NCI-H526 treated with DMSO at 0.1 percent for 48 hours (cell line): ENCODE measurements at regions not wholly inside any gene's neighbourhood (a gene's known extent, or its start where the extent isn't known, plus 50 kb on each side); places are given as distances from the start of the nearest gene placed in this dataset.
"Not testable (repeated sequence)": the region's sequence is repeated elsewhere in the genome, so short reads cannot be mapped to it uniquely, and the experiment has no call there.

Experiments used
- DNase-seq: peaks from one replicate; lab custom pipeline; 2025; lab: John Stamatoyannopoulos, UW

DNA sequence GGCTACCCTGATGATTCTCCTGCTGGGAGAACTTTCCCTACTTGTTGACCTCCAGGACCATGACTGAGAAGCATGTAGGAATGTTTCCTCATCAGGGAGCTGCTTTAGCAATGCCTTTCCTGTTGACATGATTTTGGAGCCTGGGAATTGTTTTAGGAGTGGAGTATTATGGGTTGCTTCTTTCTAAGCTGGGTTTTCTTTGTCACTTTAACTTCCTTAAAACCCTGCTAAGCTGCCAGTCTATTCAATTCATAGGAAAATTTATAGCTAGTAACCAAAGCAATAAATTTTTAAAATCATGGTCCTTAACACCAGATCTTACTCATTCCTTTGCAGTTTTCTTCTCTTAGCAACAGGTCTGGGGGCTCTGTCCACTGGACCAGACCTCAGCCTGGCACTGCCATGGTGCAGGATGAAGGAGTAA, 125.6 kb upstream of the TACR1 start:
- no peak for DNase-seq

DNA sequence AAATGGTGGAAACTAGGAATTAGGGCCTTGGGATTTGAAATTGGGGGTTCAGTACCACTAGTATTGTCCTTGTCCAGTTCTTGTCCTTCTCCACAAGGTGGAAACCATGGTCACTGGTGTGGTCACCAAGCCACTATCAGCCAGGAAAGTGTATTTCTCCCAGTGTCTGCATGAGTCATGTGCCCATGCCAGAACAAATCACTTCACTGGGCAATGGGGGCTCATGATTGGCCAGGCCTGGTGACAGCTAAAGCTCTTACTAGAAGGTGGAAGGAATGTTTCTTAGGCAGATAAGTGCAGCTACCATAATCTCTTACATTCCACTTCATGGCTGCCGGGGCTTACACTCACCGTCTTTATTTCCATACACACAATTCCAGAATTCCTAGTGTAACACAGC, 124.8 kb upstream of the TACR1 start:
- no peak for DNase-seq

DNA sequence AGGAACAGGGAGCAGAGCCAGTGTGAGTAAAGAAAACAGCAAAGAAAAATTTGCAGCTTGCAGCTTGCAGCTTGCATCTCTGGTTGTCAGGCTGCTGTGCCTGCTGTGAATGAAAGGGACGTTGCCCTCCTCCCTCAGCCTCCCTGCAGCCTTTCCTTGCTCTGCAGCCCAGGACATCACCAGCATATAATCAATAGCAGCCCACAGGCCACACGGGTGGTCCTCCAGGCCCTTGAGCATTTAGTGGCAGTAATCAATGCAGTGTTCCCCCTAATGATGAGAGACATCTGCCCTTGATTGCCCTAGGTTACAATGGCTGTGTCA, 122.2 kb upstream of the TACR1 start:
- no peak for DNase-seq

DNA sequence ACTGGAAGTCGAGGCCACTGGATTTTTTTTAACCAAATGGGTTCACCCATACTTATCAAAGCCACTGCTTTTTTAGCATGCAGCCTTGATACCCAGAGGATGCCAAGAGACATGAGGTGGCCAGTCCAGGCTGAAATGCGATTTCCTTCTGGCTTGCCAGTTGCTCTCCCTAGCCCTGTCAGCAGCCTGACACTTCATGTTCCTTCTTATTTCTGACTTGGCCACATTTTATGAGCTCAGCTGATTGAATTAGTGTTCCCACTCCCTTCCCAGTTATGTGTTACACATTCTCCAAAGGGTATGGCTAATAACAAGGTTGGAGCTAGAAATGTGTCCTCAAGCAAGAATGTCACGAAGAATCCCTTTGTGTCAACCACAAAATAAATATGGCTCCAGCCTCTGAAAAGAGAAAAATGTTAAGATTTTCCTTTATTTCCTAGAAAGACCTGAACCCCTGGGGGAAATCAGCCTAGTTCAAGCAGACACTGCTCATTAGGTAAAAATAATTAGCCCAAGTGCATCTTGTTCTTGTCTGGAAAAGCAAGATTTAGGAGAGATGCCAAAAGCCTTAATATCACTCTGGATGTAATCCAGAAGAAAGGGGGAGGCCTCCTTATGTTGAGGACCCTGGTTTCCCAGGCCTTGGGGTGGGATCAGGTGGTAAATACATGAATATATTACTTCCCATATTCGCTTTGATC, 121.7 kb upstream of the TACR1 start:
- DNase-seq, result no peak

DNA sequence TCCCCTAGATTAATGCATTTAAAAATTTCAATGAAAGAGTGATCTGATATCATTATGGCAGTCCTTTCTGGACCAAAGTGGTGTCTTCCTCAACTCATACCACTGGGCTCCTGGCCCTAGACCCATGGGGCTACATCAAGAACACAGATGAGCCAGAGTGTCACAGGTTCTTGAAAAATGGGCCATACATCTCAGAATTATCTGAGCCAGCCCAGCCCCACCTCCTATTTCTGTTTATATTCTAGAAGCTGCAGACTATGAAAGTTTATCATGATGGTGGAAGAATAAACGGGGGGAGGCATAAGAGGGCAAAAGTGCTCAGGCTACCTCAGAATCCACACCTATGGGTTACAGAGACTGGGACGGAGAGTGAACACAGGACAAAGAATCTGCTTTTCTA, 120.6 kb upstream of the TACR1 start:
- DNase-seq, result no peak

DNA sequence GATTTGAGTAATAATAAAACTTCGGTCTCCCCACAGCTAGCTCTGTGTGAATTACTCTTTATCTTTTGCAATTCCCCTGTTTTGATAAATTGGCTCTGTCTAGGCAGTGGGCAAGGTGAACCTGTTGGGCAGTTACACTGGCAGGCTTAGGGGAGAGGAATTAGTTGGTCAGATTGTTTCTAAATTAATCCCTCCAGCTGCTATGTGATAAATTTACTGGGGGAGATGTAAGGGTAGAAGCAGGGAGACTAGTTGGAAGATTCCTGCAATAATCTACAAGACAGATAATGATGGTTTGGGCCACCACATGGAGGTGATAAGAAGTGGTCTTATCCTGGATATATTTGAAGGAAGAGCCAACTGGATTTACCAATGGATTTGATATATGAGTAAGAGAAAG, 118.5 kb upstream of the TACR1 start:
- no peak for DNase-seq

DNA sequence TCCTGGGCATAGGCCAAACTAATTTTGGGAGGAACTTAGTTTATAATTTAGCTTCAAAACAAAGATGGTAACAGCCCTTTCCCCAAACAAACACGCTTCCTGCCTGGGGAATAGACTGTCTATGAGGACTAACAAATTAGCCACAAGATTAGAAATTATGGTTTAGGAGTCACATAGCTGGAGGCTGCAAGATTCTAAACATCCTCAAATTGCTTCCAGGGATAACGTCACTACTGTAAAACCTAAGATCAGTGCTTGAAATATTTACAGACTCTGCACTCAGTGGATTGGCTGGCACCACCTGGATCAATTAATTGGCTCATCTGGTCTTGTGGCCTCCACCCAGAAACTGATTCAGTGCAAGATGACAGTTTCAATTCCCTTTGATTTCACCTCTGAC, 118.0 kb upstream of the TACR1 start:
- DNase-seq, result no peak

DNA sequence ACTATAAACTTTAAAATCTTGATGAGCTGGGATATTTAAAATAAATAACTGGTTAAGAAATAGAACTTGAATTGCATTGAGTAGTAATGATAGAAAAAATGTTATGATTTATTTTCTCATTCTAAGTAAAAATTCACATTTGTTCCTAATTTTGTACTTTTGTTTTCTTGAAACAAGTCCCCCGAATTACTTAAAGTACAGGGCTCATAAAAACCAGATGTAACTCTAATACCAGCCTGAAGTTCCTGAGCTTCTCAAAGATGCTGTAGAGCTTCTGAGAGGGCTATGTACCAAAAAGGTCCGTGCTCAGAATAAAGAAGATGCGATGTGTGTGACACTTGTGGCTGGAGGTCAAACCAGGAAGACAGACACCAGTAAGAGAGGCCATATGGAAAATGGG, 116.1 kb upstream of the TACR1 start:
- no peak for DNase-seq

DNA sequence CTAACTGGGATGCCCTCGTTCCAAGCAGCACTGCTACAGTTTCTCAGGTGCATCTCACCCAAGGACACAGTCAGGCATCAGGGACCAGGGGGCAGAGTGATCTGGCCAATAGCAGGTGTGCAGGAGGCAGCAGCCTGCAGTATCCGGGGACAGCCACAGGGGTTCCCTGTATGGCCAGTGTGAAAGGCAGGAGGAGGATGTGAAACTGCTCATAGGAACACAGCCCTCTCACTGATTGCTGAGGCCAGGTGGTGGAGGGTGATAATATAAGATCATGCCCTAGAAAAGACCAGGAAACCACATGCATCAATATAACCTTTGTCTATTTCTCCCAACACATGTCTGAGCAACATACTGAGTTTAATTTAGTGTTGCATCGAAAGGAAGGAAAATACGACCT, 112.7 kb upstream of the TACR1 start:
- no peak for DNase-seq

DNA sequence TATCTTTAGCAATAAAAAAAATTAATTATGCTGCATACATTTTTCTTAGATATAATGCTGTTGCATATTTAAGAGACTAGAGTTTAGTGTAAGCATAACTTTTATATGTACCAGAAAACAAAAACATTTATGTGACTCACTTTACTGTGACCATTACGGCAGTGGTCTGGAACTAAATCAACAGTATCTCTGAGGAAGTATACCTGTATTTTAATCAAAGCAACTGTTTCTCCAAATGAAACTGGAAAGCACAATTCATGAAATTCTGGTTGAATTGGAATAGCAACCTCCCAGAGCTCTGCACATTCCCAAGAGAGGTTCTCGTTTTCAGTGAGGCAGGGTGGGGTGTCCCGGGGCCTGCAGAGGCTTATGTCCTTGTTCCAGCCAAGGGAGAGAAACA, 112.2 kb upstream of the TACR1 start:
- DNase-seq, result no peak

DNA sequence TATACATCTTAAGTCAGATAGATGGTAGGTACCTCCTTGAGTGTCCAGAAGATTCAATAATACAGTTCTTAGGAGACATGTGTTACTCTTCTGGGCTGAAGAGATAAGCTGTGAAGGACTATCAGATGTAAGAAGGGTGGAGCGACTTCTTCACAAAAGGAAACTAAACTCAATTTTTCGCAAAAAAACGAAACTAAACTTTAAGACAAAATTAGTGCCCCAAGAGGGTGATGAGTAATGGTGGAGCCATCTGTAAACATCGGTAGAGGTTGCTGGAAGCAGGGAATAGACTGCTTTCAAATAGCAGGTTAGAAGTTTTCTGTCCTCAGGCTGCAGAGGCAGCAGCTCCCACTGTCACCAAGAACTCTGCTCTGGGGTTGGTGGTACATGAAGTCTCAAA, 111.6 kb upstream of the TACR1 start:
- no peak for DNase-seq

DNA sequence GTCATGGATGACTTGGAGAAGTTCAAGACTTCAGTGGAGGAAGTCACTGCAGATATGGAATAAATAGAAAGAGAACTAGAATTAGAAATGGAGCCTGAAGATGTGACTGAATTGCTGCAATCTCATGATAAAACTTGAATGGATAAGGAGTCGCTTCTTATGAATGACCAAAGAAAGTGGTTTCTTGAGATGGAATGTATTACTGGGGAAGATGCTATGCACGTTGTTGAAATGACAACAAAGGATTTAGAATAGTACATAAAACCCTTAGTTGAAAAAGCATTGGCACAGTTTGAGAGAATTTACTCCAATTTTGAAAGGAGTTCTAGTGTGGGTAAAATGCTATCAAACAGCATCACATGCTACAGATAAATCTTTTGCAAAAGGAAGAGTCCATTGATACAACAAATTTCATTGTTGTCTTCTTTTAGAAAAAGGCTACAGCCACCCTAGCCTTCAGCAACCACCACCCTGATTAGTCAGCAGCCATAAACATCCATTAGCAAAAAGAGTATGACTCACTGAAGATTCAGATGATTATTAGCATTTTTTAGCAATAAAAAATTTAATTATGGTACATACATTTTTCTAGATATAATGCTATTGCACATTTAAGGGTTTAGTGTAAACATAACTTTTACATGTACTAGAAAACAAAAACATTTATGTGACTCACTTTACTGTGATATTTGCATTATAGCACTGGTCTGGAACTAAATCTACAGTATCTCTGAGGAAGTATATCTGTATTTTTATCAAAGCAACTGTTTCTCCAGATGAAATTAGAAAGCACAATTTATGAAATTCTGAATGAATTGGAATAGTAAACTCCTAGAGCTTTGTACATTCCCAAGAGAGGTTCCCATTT, 110.5 kb upstream of the TACR1 start:
- no peak for DNase-seq

DNA sequence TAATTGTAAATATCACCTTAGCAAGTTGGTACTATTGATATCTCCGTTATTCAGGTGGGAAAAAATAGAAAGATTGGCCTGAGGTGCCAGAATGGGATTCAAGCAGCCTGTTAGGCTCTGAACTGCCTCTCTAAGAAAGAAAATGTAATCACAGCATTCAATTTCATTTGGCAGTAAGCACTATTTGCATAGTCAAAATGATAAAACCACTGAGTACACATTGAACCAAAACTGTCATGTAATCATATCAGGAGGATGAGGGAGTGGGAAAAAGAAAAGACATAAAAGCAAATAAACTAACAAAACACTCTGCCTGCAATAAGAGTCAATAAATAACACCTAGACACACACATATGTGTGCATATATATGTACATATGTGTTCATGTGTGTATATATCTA, 103.9 kb upstream of the TACR1 start:
- peak; percentile 87 for DNase-seq

DNA sequence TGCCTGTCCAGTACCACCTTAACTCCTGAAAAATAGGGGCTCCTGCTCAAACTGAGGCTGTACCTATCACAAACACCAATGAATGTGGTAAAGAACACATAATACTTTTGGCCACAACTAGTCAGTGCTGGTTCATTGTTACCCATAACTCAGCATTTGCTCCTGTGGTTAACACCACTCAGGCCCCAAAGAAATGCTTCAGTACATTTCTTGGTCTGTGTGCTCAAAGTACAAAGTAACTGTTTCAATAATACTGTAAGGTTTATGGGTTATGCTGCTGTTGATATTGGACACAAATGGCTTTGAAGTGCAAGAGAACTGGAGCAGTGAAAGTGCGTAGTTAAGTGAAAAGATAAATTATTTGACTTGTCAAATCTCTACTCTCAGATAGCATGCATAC, 95.0 kb upstream of the TACR1 start:
- no peak for DNase-seq

DNA sequence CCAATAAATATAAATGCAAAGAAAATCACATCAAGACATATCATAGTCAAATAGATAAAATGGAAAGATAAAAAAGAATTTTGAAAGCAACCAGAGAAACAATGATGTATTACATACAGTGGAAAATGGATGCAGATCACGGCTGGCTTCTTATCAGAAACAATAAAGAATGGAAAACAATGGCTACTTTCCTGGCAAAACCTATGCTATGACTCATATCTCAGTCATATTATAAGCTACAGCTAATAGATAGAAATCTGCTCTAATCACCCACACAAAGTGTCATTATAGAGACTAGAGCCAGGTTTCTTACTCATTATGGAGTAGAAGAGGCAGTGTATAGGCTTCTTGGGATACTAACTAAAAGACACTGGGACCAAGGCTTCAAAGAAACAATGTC, 93.5 kb upstream of the TACR1 start:
- DNase-seq, result no peak

DNA sequence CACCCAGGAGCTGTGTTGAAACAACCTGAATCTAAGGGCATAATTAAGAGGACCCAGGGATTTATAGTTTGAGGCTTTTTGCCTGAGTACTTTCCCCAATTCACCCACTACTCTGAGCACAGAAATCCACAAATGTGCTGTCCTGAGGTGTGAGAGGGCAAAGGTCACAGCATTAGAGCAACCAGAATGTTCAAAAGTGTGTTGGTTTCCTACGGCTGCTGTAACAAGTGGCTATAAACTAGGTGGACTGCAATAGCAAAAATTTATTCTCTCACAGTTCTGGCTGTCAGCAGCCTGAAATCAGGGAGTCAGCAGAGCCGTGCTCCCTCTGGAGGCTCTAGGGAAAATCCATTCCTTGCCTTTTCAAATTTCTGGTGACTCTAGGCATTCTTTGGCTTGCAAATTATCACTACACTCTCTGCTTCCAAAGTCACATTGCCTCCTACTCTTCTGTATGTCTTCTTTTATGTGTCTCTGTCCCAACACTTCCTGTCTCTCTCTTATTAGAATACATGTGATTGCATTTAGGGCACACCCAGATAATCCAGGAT, 91.4 kb upstream of the TACR1 start:
- peak; percentile 5 for DNase-seq

DNA sequence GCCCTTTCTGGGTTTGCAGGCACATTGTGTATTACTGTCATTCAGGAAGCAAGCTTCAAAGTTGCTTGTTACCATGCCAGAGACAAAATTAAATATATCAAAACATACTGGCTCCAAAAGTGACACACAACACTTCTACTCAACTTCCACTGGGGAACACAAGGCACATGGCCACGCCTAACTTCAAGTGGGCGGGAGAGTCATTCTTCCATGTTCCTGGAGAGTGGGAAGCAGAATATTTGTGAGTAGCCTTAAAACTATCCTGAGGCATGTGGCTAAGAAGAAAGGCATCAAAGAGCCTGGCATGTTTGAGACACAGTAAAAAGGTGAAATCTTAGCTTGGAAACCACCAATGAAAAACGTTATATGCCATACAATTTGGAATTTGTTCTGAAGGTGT, 90.5 kb upstream of the TACR1 start:
- no peak for DNase-seq

DNA sequence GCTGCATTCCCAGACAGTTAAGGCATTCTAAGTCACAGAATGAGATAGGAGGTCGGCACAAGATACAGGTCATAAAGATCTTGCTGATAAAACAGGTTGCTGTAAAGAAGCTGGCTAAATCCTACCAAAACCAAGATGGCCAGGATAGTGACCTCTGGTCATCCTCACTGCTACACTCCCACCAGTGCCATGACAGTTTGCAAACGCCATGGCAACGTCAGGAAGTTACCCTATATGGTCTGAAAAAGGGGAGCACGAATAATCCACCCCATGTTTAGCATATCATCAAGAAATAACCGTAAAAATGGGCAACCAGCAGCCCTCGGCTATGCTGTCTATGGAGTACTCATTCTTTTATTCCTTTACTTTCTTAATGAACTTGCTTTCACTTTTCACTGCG, 89.9 kb upstream of the TACR1 start:
- not testable (repeated sequence) for DNase-seq

DNA sequence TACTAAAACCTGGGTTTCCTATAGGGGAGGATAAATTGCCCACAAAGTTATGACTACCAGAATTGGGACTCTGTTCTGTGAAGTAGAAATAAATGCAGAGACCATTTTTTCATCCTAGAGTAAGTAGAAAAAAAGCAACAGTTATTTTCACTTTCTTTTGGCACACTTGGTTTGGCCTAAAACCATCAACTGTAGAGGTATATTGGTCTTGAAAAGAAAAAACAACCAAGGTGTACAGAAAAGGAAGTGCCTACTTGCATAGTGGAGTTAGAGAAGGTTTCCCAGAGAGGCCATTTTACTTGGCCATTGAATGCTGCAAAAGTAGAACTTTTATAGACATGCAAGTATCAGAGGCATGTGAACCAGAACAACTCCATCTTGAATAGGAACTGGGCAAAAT, 89.4 kb upstream of the TACR1 start:
- DNase-seq, result no peak

DNA sequence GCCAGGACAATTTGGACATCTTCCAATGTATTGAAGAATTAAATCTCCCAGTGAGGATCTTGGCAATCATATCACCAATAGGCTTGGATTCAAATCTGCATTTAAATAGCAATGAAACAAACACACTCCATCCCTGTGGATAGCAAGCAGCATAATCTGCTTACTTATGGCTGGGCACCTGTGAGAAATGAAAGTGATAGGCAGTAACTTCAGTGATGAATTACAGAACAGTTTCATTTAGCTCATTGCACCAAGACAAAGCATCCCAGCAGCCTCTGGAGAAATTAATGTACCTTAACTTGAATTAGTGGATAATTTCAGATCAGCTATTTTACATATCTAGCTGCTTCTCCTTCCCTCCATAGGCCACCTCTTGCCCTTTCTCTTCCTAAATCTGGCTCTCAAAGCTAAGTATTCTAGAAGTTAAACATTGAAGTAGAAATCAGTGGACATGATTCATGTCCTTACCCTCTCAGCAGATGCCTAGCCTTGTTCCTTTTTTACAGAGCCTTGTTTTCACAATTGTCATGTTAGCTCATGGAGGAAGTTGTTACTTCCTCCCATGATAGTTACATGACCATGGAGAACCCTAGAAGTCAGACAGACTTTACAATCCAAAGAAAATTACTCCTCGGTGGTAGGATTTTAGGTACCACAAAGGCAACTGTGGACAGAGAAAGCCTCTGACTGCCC, 88.5 kb upstream of the TACR1 start:
- DNase-seq, result no peak

DNA sequence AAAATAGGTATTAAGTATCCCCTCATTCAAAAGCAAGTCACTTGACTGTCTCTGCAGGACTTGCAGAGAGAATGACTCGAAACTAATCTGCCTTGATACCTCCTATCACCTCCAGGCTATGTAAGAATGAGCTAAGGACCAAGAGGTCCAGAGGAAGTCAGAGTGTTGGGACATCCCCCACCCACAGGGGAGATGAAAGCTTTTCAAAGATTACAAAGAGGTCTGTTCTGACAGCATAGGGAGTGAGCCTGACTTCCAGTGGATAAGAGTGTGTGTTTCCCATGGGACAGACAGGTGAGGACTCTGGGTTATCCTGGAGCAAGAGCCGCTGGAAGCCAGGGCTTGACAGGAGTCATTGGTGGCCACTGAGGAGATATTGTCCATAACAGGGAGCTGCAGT, 85.0 kb upstream of the TACR1 start:
- DNase-seq, result no peak

DNA sequence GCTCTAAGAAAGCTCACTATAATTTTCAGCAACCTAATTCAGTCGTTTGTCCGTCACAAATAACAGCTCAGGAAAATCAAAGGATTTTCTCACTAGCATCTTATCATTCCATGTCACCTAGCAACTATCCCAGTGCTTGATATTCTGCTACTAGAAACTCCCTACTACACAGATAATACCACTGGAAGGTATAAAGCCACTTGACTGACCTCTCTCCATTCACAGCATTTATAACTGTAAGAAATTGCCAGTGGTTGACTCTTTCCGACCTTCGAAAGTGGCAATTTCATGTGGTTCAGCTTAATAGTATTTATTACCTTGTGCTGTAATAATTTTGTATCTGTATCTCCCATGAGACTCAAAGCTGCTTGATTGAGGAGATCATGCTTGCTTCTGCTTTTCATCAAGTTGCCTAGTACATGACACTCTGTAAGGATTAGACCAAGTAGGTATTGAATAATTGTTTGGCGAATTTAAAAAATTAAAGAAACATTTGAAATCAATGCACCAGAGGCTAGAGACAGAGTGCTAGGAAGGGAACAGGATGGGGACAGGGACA, 79.6 kb upstream of the TACR1 start:
- no peak for DNase-seq

DNA sequence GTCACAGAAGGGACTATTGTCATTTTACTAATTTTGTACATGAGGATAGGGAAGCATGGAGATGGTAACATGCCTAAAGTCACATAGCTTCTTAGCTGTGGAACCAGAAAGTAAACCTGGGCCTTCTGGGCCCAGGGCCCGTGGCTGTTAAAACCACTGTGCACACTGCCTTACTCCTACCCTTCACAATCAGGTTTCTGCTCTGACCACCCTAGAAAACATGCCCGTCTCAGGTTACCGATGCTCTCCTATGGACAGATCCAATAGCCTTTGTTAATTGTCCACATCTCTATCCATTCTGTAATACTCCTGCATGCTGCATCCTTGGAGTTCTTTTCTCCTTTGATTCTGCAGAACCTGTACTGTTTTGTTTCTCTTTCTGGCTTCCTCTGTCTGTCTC, 79.0 kb upstream of the TACR1 start:
- no peak for DNase-seq
